Left ventricle myocardium inferior (tissue), 1 donor: ENCODE measurements at regions not wholly inside any gene's neighbourhood (a gene's known extent, or its start where the extent isn't known, plus 50 kb on each side); places are given as distances from the start of the nearest gene placed in this dataset.
"Not testable (repeated sequence)": the region's sequence is repeated elsewhere in the genome, so short reads cannot be mapped to it uniquely, and the experiment has no call there.

Experiments
- DNase-seq: peaks from one replicate; pipeline ENCODE4 v3.0.0-alpha.2; 2020
- H3K27ac ChIP-seq: fragments of 200-600 bp; replicated peaks from 2 replicates; pipeline ENCODE4 v1.8.0; 2021
- H3K27me3 ChIP-seq: fragments of 200-600 bp; 2 replicates; pipeline ENCODE4 v1.8.0; 2021; ENCODE audit warnings: low read depth
- H3K36me3 ChIP-seq: fragments of 200-600 bp; 2 replicates; pipeline ENCODE4 v1.8.0; 2021
- H3K4me1 ChIP-seq: fragments of 200-600 bp; 2 replicates; pipeline ENCODE4 v1.8.0; 2021
- H3K4me3 ChIP-seq: fragments of 200-600 bp; 2 replicates; pipeline ENCODE4 v1.8.0; 2021; ENCODE audit warnings: mild to moderate bottlenecking, moderate library complexity
- H3K9me3 ChIP-seq: fragments of 200-600 bp; replicated peaks from 2 replicates; pipeline ENCODE4 v1.8.0; 2021
- CTCF ChIP-seq: fragments of 200-600 bp; IDR thresholded peaks from 2 replicates; pipeline ENCODE4 v1.8.0; 2021; ENCODE audit warnings: antibody characterized with exemption, mild to moderate bottlenecking, borderline replicate concordance
- intact Hi-C: fragments of 100-400 bp; cut with micrococcal nuclease; formaldehyde crosslinking; loops from one replicate; pipeline ENCODE4 v1.11.0; 2022
- donor health status: DM: no; HTN: yes; CAD: no; lungs with severe emphysema.

GRCh38 chr1:96579636-96580035 lies 141.9 kb upstream of the PTBP2 start:
- intact Hi-C loops: no loop called here
- no peaks in the 10 kb centered on the region for H3K27me3 ChIP-seq
- no peak overlapping the region for H3K4me3 ChIP-seq
- H3K36me3 ChIP-seq: no peaks in the 10 kb centered on the region
- no peak for DNase-seq
- H3K27ac ChIP-seq: no peak overlapping the region
- no peak for TF ChIP-seq CTCF
- H3K4me1 ChIP-seq: no peaks in the 10 kb centered on the region
- H3K9me3 ChIP-seq: no peaks in the 10 kb centered on the region

DNA sequence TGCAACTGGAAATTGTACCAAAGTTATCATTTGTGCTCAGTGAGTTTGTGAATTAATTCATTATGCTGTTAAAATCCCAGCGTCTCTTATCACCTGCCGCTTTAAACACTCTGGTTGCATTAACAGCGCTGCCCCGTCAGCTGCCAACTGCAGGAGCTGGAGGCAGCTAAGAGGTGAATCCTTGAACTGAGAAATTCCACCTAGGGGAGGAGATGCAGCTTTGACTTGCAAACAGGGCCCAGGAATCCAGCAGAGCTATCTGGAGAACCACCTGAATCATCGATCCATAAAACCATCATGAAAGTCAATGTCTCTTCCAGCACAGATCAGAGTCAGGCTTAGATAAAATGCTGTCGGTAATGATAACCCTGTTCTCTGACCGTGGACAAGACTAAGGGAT lies 140.7 kb upstream of the PTBP2 start:
- intact Hi-C loops: no loop called here
- no peak for DNase-seq
- no peak for TF ChIP-seq CTCF

DNA sequence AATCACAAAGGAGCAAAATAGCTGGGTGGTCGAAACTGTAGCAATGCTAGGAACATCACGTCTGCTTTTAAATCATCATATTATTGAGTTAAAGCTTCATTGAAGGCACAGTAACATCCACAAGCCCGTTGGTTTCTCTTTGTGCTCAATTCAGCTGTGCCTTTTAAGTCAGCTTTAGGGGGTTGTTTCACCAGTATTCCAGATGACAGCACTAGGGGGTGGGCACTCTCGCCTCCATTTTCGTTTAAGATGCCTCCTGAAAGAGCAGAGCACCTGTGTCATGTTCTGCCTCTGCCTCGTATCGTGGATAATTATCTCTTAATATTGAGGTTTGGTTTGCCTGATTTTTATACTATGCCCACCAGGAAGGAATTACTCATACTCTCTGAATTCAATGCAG lies 139.8 kb upstream of the PTBP2 start:
- Histone ChIP-seq H3K4me1 (no peaks in the 10 kb centered on the region), H3K9me3 (no peaks in the 10 kb centered on the region)

More for the DNA sequence above, 140.7 kb upstream of the PTBP2 start:
- H3K36me3 ChIP-seq: no peaks in the 10 kb centered on the region
- H3K27ac ChIP-seq: no peak overlapping the region
- H3K4me3 ChIP-seq: no peak overlapping the region
- no peaks in the 10 kb centered on the region for H3K9me3 ChIP-seq
- no peaks in the 10 kb centered on the region for H3K4me1 ChIP-seq
- H3K27me3 ChIP-seq: no peaks in the 10 kb centered on the region

DNA sequence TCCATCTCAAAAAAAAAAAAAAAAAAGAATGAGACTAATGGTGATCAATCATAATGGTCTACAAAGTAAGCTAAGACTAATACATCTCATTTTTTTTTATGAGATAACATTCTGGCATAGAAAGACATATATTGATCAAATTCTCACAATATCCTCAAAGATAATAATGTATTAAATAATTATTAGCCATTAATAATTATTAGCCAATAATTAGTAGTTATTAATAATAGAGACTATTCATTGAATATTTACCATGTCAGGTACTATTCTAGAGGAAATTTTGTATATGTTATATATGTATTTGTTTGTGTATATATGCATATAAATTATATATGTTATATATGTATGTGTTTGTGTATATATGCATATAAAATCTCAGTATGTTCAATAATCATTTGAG lies 137.7 kb upstream of the PTBP2 start:
- DNase-seq: no peak
- TF ChIP-seq CTCF: no peak
- Histone ChIP-seq H3K36me3 (no peaks in the 10 kb centered on the region), H3K9me3 (no peaks in the 10 kb centered on the region), H3K27ac (no peak overlapping the region), H3K4me1 (no peaks in the 10 kb centered on the region), H3K4me3 (no peak overlapping the region), H3K27me3 (no peaks in the 10 kb centered on the region)
- intact Hi-C loops: no loop called here

More for the DNA sequence above, 139.8 kb upstream of the PTBP2 start:
- H3K27me3 ChIP-seq: no peaks in the 10 kb centered on the region
- intact Hi-C loops: no loop called here
- H3K4me3 ChIP-seq: no peak overlapping the region
- no peaks in the 10 kb centered on the region for H3K36me3 ChIP-seq
- no peak for TF ChIP-seq CTCF
- H3K27ac ChIP-seq: no peak overlapping the region
- no peak for DNase-seq

GRCh38 chr1:96587222-96587621 lies 134.4 kb upstream of the PTBP2 start:
- intact Hi-C loops: no loop called here
- Histone ChIP-seq H3K9me3 (no peaks in the 10 kb centered on the region), H3K27ac (no peak overlapping the region), H3K36me3 (no peaks in the 10 kb centered on the region), H3K27me3 (no peaks in the 10 kb centered on the region), H3K4me1 (no peaks in the 10 kb centered on the region), H3K4me3 (no peak overlapping the region)
- TF ChIP-seq CTCF: no peak
- DNase-seq: no peak

DNA sequence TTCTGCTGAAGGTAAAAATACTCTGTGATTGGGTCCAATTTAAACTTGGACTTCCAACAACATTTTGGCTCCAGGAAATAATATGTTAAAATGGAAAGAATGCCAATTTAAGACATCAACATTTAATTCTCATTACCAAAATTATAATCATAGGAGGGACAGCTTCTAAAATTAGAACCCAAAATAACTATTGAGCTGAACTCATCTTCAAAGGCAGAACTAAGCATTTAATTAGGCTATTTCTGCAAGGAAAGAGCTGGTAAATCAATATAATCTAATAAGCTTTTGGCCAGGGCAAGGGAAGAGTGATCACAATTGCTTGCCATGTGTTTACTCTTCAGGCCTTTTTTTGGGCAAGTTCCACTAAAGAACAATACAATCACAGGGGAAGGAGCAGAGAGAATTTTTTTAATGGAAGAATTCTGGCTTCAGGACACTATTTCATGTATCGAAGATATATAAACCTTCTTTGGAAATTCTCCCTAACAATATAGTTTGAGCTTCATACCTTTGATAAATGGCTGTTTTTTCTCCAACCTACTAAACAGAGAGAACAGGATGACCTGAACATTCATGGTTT lies 133.1 kb upstream of the PTBP2 start:
- no peaks in the 10 kb centered on the region for H3K4me1 ChIP-seq
- H3K4me3 ChIP-seq: no peak overlapping the region
- no peak for TF ChIP-seq CTCF
- no peaks in the 10 kb centered on the region for H3K36me3 ChIP-seq
- no peak for DNase-seq
- no peak overlapping the region for H3K27ac ChIP-seq
- intact Hi-C loops: no loop called here
- no peaks in the 10 kb centered on the region for H3K27me3 ChIP-seq
- no peaks in the 10 kb centered on the region for H3K9me3 ChIP-seq

- DNase-seq, intact Hi-C loops, H3K27me3 ChIP-seq, H3K4me3 ChIP-seq, H3K27ac ChIP-seq, H3K36me3 ChIP-seq, H3K4me1 ChIP-seq, H3K9me3 ChIP-seq: not testable (repeated sequence)
Observed at GRCh38 chr1:96595530-96595929, 126.1 kb upstream of the PTBP2 start.
